H9 (cell line): ENCODE measurements at regions not wholly inside any gene's neighbourhood (a gene's known extent, or its start where the extent isn't known, plus 50 kb on each side); places are given as distances from the start of the nearest gene placed in this dataset.
"Not testable (repeated sequence)": the region's sequence is repeated elsewhere in the genome, so short reads cannot be mapped to it uniquely, and the experiment has no call there.

ENCODE experiments used
- DNase-seq: peaks from one replicate; pipeline ENCODE4 v3.0.0-alpha.2; 2017
- H2AFZ ChIP-seq: one replicate; pipeline ENCODE4 v1.6.1; 2013; ENCODE audit warnings: mild to moderate bottlenecking, low read length, control low read depth, moderate library complexity
- H2AK5ac ChIP-seq: 2 replicates; pipeline ENCODE4 v1.6.1; 2013; ENCODE audit warnings: low read length, control low read depth, mixed read lengths; ENCODE audit not compliant: insufficient read length
- H2BK120ac ChIP-seq: one replicate; pipeline ENCODE4 v1.6.1; 2013; ENCODE audit warnings: low read depth, mild to moderate bottlenecking, low read length, control low read depth, inconsistent platforms; ENCODE audit not compliant: poor library complexity, severe bottlenecking
- H2BK12ac ChIP-seq: 2 replicates; pipeline ENCODE4 v1.6.1; 2013; ENCODE audit warnings: low read length, control low read depth, mixed read lengths, low read depth; ENCODE audit not compliant: insufficient read length
- H2BK15ac ChIP-seq: 2 replicates; pipeline ENCODE4 v1.6.1; 2013; ENCODE audit warnings: low read depth, low read length, control low read depth
- H2BK20ac ChIP-seq: one replicate; pipeline ENCODE4 v1.6.1; 2013; ENCODE audit warnings: low read depth, mild to moderate bottlenecking, low read length, control low read depth, inconsistent platforms; ENCODE audit not compliant: poor library complexity, severe bottlenecking
- H2BK5ac ChIP-seq: 2 replicates; pipeline ENCODE4 v1.6.1; 2013; ENCODE audit warnings: low read length, control low read depth, mixed read lengths; ENCODE audit not compliant: insufficient read length
- H3K14ac ChIP-seq: 2 replicates; pipeline ENCODE4 v1.6.1; 2013; ENCODE audit warnings: low read length, control low read depth; ENCODE audit not compliant: insufficient read depth
- H3K18ac ChIP-seq: 2 replicates; pipeline ENCODE4 v1.6.1; 2013; ENCODE audit warnings: low read depth, mild to moderate bottlenecking, mixed read lengths, low read length, control low read depth; ENCODE audit not compliant: insufficient read length
- H3K23ac ChIP-seq: 2 replicates; pipeline ENCODE4 v1.6.1; 2013; ENCODE audit warnings: low read length, control low read depth, mixed read lengths, low read depth; ENCODE audit not compliant: insufficient read length
- H3K23me2 ChIP-seq: 2 replicates; pipeline ENCODE4 v1.6.1; 2013; ENCODE audit warnings: low read depth, mild to moderate bottlenecking, mixed read lengths, low read length, control low read depth; ENCODE audit not compliant: insufficient read length, poor library complexity, severe bottlenecking
- H3K27ac ChIP-seq: 2 replicates; pipeline ENCODE4 v1.5.1; 2013; ENCODE audit warnings: low read length, control low read depth, mixed read lengths, low read depth; ENCODE audit not compliant: insufficient read length
- H3K27me3 ChIP-seq: 2 replicates; pipeline ENCODE4 v1.6.1; 2013; ENCODE audit warnings: low read length, control low read depth, inconsistent platforms; ENCODE audit not compliant: insufficient read depth
- H3K4ac ChIP-seq: 2 replicates; pipeline ENCODE4 v1.6.1; 2013; ENCODE audit warnings: low read depth, mild to moderate bottlenecking, control low read depth, inconsistent platforms, low read length, moderate library complexity
- H3K4me1 ChIP-seq: 2 replicates; pipeline ENCODE4 v1.6.1; 2013; ENCODE audit warnings: low read length, control low read depth, inconsistent platforms; ENCODE audit not compliant: insufficient read depth
- H3K4me2 ChIP-seq: 2 replicates; pipeline ENCODE4 v1.6.1; 2013; ENCODE audit warnings: low read length, control low read depth, mixed read lengths; ENCODE audit not compliant: insufficient read length, insufficient read depth
- H3K56ac ChIP-seq: 2 replicates; pipeline ENCODE4 v1.6.1; 2013; ENCODE audit warnings: low read depth, mild to moderate bottlenecking, mixed read lengths, low read length, control low read depth; ENCODE audit not compliant: insufficient read length
- H3K79me1 ChIP-seq: 2 replicates; pipeline ENCODE4 v1.6.1; 2013; ENCODE audit warnings: low read depth, mild to moderate bottlenecking, moderate library complexity, low read length, control low read depth, inconsistent platforms; ENCODE audit not compliant: insufficient read depth, poor library complexity, severe bottlenecking
- H3K79me2 ChIP-seq: 2 replicates; pipeline ENCODE4 v1.6.1; 2013; ENCODE audit warnings: low read length, control low read depth, inconsistent platforms; ENCODE audit not compliant: insufficient read depth
- H3K9ac ChIP-seq: 2 replicates; pipeline ENCODE4 v1.6.1; 2013; ENCODE audit warnings: low read length, control low read depth, mixed read lengths; ENCODE audit not compliant: insufficient read length; ENCODE audit errors: extremely low read depth
- H3K9me3 ChIP-seq: one replicate; pipeline ENCODE4 v1.6.1; 2013; ENCODE audit warnings: low read depth, low read length, inconsistent platforms; ENCODE audit not compliant: control insufficient read depth
- H3T11ph ChIP-seq: one replicate; pipeline ENCODE4 v1.6.1; 2013; ENCODE audit warnings: mild to moderate bottlenecking, low read length, control low read depth, inconsistent platforms
- H4K20me1 ChIP-seq: one replicate; pipeline ENCODE4 v1.6.1; 2013; ENCODE audit not compliant: control insufficient read depth, insufficient read length, insufficient read depth
- H4K5ac ChIP-seq: 2 replicates; pipeline ENCODE4 v1.6.1; 2013; ENCODE audit warnings: low read depth, mild to moderate bottlenecking, mixed read lengths, low read length, control low read depth; ENCODE audit not compliant: insufficient read length
- H4K8ac ChIP-seq: replicated peaks from 2 replicates; pipeline ENCODE4 v1.6.1; 2013; ENCODE audit warnings: low read length, control low read depth, mixed read lengths, low read depth; ENCODE audit not compliant: insufficient read length
- H4K91ac ChIP-seq: 2 replicates; pipeline ENCODE4 v1.6.1; 2013; ENCODE audit warnings: low read depth, mild to moderate bottlenecking, moderate library complexity, mixed read lengths, low read length, control low read depth; ENCODE audit not compliant: insufficient read length
- H3K27ac Mint-ChIP-seq, 3 experiments: 2 replicates in 2 of 3; 3 replicates in 1 of 3; pipeline ENCODE4 v1.8.0; 2020 to 2021; ENCODE audit warnings: mixed read lengths in 3 of 3, mild to moderate bottlenecking in 1 of 3, moderate library complexity in 1 of 3
- H3K27me3 Mint-ChIP-seq: 2 replicates; pipeline ENCODE4 v1.8.0; 2021; ENCODE audit warnings: low read depth, mild to moderate bottlenecking, moderate library complexity, mixed read lengths
- H3K36me3 Mint-ChIP-seq, 3 experiments: 2 replicates in 2 of 3; 3 replicates in 1 of 3; pipeline ENCODE4 v1.8.0; 2020 to 2021; ENCODE audit warnings: low read depth in 3 of 3, mixed read lengths in 3 of 3; ENCODE audit not compliant: insufficient read depth in 1 of 3
- H3K4me1 Mint-ChIP-seq, 2 experiments: 2 replicates each; pipeline ENCODE4 v1.8.0; 2020; ENCODE audit warnings: mixed read lengths in 2 of 2
- H3K4me3 Mint-ChIP-seq, 2 experiments: 2 replicates in 1 of 2; 3 replicates in 1 of 2; pipeline ENCODE4 v1.8.0; 2020 to 2021; ENCODE audit warnings: mild to moderate bottlenecking in 2 of 2, mixed read lengths in 2 of 2, moderate library complexity in 1 of 2
- H3K9me3 Mint-ChIP-seq, 2 experiments: 2 replicates in 1 of 2; 3 replicates in 1 of 2; pipeline ENCODE4 v1.8.0; 2020; ENCODE audit warnings: mild to moderate bottlenecking in 2 of 2, mixed read lengths in 2 of 2, moderate library complexity in 1 of 2
- WGBS: extraction: QIAGEN DNeasy Blood & Tissue Kit; methylation state at CpG from one replicate; pipeline ENCODE4 v1.1.7; 2013; ENCODE audit warnings: missing lambda C conversion rate, low lambda C conversion rate, mixed read lengths; ENCODE audit not compliant: insufficient read length; ENCODE audit errors: extremely low coverage; 5-methylcytosine and 5-hydroxymethylcytosine counted together

DNA sequence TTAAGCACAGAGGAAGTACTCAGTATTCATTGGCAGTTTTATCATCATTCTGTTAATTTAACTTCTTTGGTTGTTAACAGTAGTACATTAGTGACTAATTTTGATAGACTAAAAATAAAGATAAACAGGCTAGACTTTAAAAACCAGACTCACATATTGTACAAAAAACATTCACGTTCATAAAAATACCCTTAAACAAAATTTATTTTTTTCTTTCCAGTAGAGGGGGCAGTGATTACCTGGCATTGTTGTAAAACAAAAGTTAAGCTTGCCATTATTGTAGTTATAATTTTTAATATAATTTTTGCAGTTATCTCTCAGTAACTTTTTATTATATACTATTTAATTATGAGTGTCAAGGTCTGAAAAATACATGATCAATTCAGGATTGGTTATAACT is 92.0 kb downstream of the MRPL57 start:
- H3K23me2 ChIP-seq, H3K79me2 ChIP-seq, H3K27me3 Mint-ChIP-seq, H3K4me3 Mint-ChIP-seq, H4K20me1 ChIP-seq, H2BK12ac ChIP-seq, H3K56ac ChIP-seq, H3K14ac ChIP-seq, H2BK20ac ChIP-seq, H3K9ac ChIP-seq, H3K27ac ChIP-seq, H2BK15ac ChIP-seq, H2BK120ac ChIP-seq, H3K79me1 ChIP-seq, H4K91ac ChIP-seq, H3K18ac ChIP-seq, H3K4me1 ChIP-seq, H2BK5ac ChIP-seq, H4K5ac ChIP-seq, H4K8ac ChIP-seq, H3K9me3 ChIP-seq, H3K9me3 Mint-ChIP-seq, H3K27me3 ChIP-seq, H3K4me2 ChIP-seq, H3K4me1 Mint-ChIP-seq, H3T11ph ChIP-seq, H3K36me3 Mint-ChIP-seq, H3K27ac Mint-ChIP-seq, H2AFZ ChIP-seq, H3K4ac ChIP-seq, H2AK5ac ChIP-seq, DNase-seq, H3K23ac ChIP-seq: not testable (repeated sequence)
- no CpG with 5 or more reads among the region's 1 CpG for WGBS

DNA sequence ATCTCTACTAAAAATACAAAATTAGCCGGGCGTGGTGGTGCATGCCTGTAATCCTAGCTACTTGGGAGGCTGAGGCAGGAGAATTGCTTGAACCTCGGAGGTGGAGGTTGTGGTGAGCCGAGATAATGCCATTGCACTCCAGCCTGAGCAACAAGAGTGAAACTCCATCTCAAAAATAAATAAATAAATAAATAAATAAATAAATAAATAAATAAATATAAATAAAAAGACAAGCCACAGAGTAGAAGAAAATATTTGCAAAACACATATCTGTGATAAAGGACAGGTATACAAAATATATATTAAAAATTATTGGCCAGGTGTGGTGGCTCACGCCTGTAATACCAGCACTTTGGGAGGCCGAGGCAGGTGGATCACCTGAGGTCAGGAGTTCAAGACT is 96.0 kb downstream of the MRPL57 start:
- H4K91ac ChIP-seq, H3K18ac ChIP-seq, H3T11ph ChIP-seq, H2AFZ ChIP-seq, H3K9me3 ChIP-seq, H2BK12ac ChIP-seq, H2BK15ac ChIP-seq, H2BK20ac ChIP-seq, H4K8ac ChIP-seq, H3K27me3 ChIP-seq, H3K23me2 ChIP-seq, H3K27ac ChIP-seq, H2BK5ac ChIP-seq, H3K79me1 ChIP-seq, H3K4me1 Mint-ChIP-seq, H3K27ac Mint-ChIP-seq, H3K23ac ChIP-seq, H3K4me3 Mint-ChIP-seq, H3K4me2 ChIP-seq, H3K36me3 Mint-ChIP-seq, H4K20me1 ChIP-seq, H3K79me2 ChIP-seq, DNase-seq, H3K9ac ChIP-seq, H3K56ac ChIP-seq, H3K4me1 ChIP-seq, H4K5ac ChIP-seq, H2AK5ac ChIP-seq, H2BK120ac ChIP-seq, H3K9me3 Mint-ChIP-seq, H3K27me3 Mint-ChIP-seq, H3K14ac ChIP-seq, H3K4ac ChIP-seq: not testable (repeated sequence)
- no CpG with 5 or more reads among the region's 6 CpGs for WGBS
